IMR-90 (cell line): ENCODE measurements at regions not wholly inside any gene's neighbourhood (a gene's known extent, or its start where the extent isn't known, plus 50 kb on each side); places are given as distances from the start of the nearest gene placed in this dataset.

Source experiments
- ATAC-seq: fragments of 200-7000 bp; cut with Tn5 transposase; 2 replicates; pipeline ENCODE4 v1.9.1; 2020; ENCODE audit warnings: low read depth, mild to moderate bottlenecking, moderate library complexity
- BruUV-seq: library from RNA; stranded (reverse); fragments of 400-500 nt; replicated peaks from 2 replicates; lab custom pipeline; 2021; lab: Mats Ljungman, UMichigan
- CTCF ChIA-PET: fragments of 300-600 bp; formaldehyde crosslinking; extraction: SDS; loops from one replicate; lab custom pipeline; 2021; ENCODE audit warnings: antibody characterized with exemption; lab: Yijun Ruan, JAX
- POLR2A ChIA-PET: fragments of 300-600 bp; sonication (Branson Sonifier 250); formaldehyde crosslinking; loops from one replicate; lab custom pipeline; 2022; ENCODE audit warnings: antibody characterized with exemption; ENCODE audit not compliant: unreplicated experiment; lab: Charles Lee
- DNase-seq: peaks from one replicate; pipeline ENCODE4 v3.0.0; 2013
- H2AFZ ChIP-seq: replicated peaks from 2 replicates; pipeline ENCODE3; 2013; ENCODE audit warnings: low read length, mild to moderate bottlenecking; ENCODE audit not compliant: poor library complexity
- H2AK5ac ChIP-seq: 2 replicates; pipeline ENCODE4 v1.6.1; 2013; ENCODE audit warnings: low read depth, low read length, inconsistent platforms
- H2AK9ac ChIP-seq: replicated peaks from 2 replicates; pipeline ENCODE3; 2013; ENCODE audit warnings: mild to moderate bottlenecking, low read depth, low read length, moderate library complexity; ENCODE audit not compliant: poor library complexity
- H2BK120ac ChIP-seq: 2 replicates; pipeline ENCODE4 v1.6.1; 2013; ENCODE audit warnings: low read depth, low read length, inconsistent platforms
- H2BK15ac ChIP-seq: 3 replicates; pipeline ENCODE4 v1.6.1; 2013; ENCODE audit warnings: low read depth, low read length, inconsistent platforms
- H2BK20ac ChIP-seq: 2 replicates; pipeline ENCODE4 v1.6.1; 2013; ENCODE audit warnings: low read depth, mild to moderate bottlenecking, inconsistent platforms, low read length, moderate library complexity
- H2BK5ac ChIP-seq: 2 replicates; pipeline ENCODE4 v1.6.1; 2013; ENCODE audit warnings: mild to moderate bottlenecking, low read depth, low read length, inconsistent platforms; ENCODE audit not compliant: poor library complexity, severe bottlenecking
- H3K14ac ChIP-seq: replicated peaks from 2 replicates; pipeline ENCODE4 v1.6.1; 2013; ENCODE audit warnings: low read depth, low read length, inconsistent platforms
- H3K18ac ChIP-seq: 2 replicates; pipeline ENCODE4 v1.6.1; 2013; ENCODE audit warnings: low read depth, low read length, control low read depth
- H3K23ac ChIP-seq: 2 replicates; pipeline ENCODE4 v1.6.1; 2013; ENCODE audit warnings: low read depth, low read length, inconsistent platforms
- H3K27ac ChIP-seq: 2 replicates; pipeline ENCODE4 v1.5.1; 2013; ENCODE audit warnings: mild to moderate bottlenecking, control low read depth, low read length; ENCODE audit not compliant: insufficient read depth
- H3K27me3 ChIP-seq: 2 replicates; pipeline ENCODE4 v1.6.1; 2013; ENCODE audit warnings: low read length; ENCODE audit not compliant: control insufficient read depth, insufficient read depth
- H3K36me3 ChIP-seq: 2 replicates; pipeline ENCODE4 v1.6.1; 2013; ENCODE audit warnings: low read length, mixed read lengths; ENCODE audit not compliant: control insufficient read depth, insufficient read depth
- H3K4ac ChIP-seq: 2 replicates; pipeline ENCODE4 v1.6.1; 2013; ENCODE audit warnings: low read depth, low read length, inconsistent platforms
- H3K4me1 ChIP-seq: 2 replicates; pipeline ENCODE4 v1.6.1; 2013; ENCODE audit warnings: low read length, mixed read lengths; ENCODE audit not compliant: control insufficient read depth, insufficient read depth
- H3K4me2 ChIP-seq: 2 replicates; pipeline ENCODE4 v1.6.1; 2013; ENCODE audit warnings: low read depth, mild to moderate bottlenecking, control low read depth, low read length, moderate library complexity
- H3K4me3 ChIP-seq: 2 replicates; pipeline ENCODE4 v1.5.1; 2013; ENCODE audit warnings: low read depth, mild to moderate bottlenecking, control low read depth, low read length, moderate library complexity; ENCODE audit not compliant: insufficient read depth
- H3K56ac ChIP-seq: 2 replicates; pipeline ENCODE4 v1.6.1; 2013; ENCODE audit warnings: low read length, inconsistent platforms; ENCODE audit not compliant: insufficient read depth; ENCODE audit errors: extremely low read depth
- H3K79me1 ChIP-seq, 2 experiments: 2 replicates each; pipeline ENCODE4 v1.6.1; 2013; ENCODE audit warnings: low read length in 2 of 2, inconsistent platforms in 1 of 2, low read depth in 1 of 2
- H3K9ac ChIP-seq: 2 replicates; pipeline ENCODE4 v1.6.1; 2013; ENCODE audit warnings: low read depth, low read length, control low read depth
- H3K9me1 ChIP-seq: 2 replicates; pipeline ENCODE4 v1.6.1; 2013; ENCODE audit warnings: low read length, inconsistent platforms; ENCODE audit not compliant: insufficient read depth
- H3K9me3 ChIP-seq: 2 replicates; pipeline ENCODE4 v1.6.1; 2013; ENCODE audit warnings: low read length; ENCODE audit not compliant: control insufficient read depth, insufficient read depth
- H4K20me1 ChIP-seq: 2 replicates; pipeline ENCODE4 v1.6.1; 2013; ENCODE audit warnings: low read length, inconsistent platforms; ENCODE audit not compliant: insufficient read depth
- H4K5ac ChIP-seq: 2 replicates; pipeline ENCODE4 v1.6.1; 2013; ENCODE audit warnings: mild to moderate bottlenecking, low read depth, low read length, control low read depth
- H4K8ac ChIP-seq, 2 experiments: 2 replicates each; pipeline ENCODE4 v1.6.1; 2013; ENCODE audit warnings: low read depth in 2 of 2, low read length in 2 of 2, control low read depth in 1 of 2, inconsistent platforms in 1 of 2
- H4K91ac ChIP-seq: 2 replicates; pipeline ENCODE4 v1.6.1; 2013; ENCODE audit warnings: low read depth, low read length, inconsistent platforms; ENCODE audit not compliant: insufficient read depth
- BHLHE40 ChIP-seq: fragments of 150-350 bp; IDR thresholded peaks from 2 replicates; pipeline ENCODE4 v1.6.1; 2016; ENCODE audit warnings: mild to moderate bottlenecking, low read depth, low read length
- CEBPB ChIP-seq: IDR thresholded peaks from 2 replicates; pipeline ENCODE4 v1.6.1; 2012; ENCODE audit warnings: low read depth, low read length, improper control_type of control experiment
- MAFK ChIP-seq: IDR thresholded peaks from 2 replicates; pipeline ENCODE4 v1.6.1; 2012; ENCODE audit warnings: low read depth, low read length, improper control_type of control experiment
- NFE2L2 ChIP-seq: fragments of 150-350 bp; IDR thresholded peaks from 2 replicates; pipeline ENCODE4 v1.6.1; 2016; ENCODE audit warnings: low read depth, mild to moderate bottlenecking, low read length
- POLR2A ChIP-seq: IDR thresholded peaks from 2 replicates; pipeline ENCODE4 v1.6.1; 2012; ENCODE audit warnings: mild to moderate bottlenecking, low read depth, low read length
- RAD21 ChIP-seq: IDR thresholded peaks from 2 replicates; pipeline ENCODE4 v1.6.1; 2012; ENCODE audit warnings: low read length, improper control_type of control experiment
- SMC3 ChIP-seq: fragments of 150-350 bp; IDR thresholded peaks from 2 replicates; pipeline ENCODE4 v1.6.1; 2016; ENCODE audit warnings: low read depth, mild to moderate bottlenecking, antibody characterized with exemption, low read length, moderate library complexity
- WGBS, 2 experiments: methylation state at CpG; one replicate each; pipeline versions ENCODE4 v1.1.5 to v1.1.7; 2013; ENCODE audit warnings: missing lambda C conversion rate in 2 of 2; ENCODE audit not compliant: insufficient read length in 1 of 2; ENCODE audit errors: extremely low coverage in 2 of 2; 5-methylcytosine and 5-hydroxymethylcytosine counted together
- dilution Hi-C: fragments of 300-500 bp; cut with HindIII; formaldehyde crosslinking; loops from one replicate; pipeline ENCODE4 v1.14.3; 2018; ENCODE audit warnings: low sequenced_read_pairs; ENCODE audit not compliant: unreplicated experiment
- in situ Hi-C: fragments of 300-500 bp; cut with MboI; formaldehyde crosslinking; loops from 3 replicates; pipeline ENCODE4 v1.14.3; 2019; ENCODE audit warnings: low sequenced_read_pairs, inconsistent platforms, mixed read lengths
- intact Hi-C: fragments of 100-400 bp; cut with micrococcal nuclease; formaldehyde crosslinking; loops from 2 replicates; pipeline ENCODE4 v1.10.0; 2022
- TF ChIP-seq, protein P1 (sequence below): fragments of 150-350 bp; IDR thresholded peaks from 2 replicates; pipeline ENCODE4 v1.6.1; 2017; ENCODE audit warnings: mild to moderate bottlenecking, antibody characterized with exemption, low read length, low read depth

GRCh38 chr13:107516517-107516916, 698.8 kb downstream of the LIG4 start:
- Histone ChIP-seq H3K27me3 (no peaks in the 10 kb centered on the region), H2BK15ac (no peak overlapping the region), H4K5ac (no peak overlapping the region), H2BK20ac (no peak overlapping the region), H3K36me3 (no peaks in the 10 kb centered on the region), H3K79me1 (peaks cover 11 to 42% of the 10 kb centered on the region in 2 experiments; a peak in 3 of 4 replicates), H4K91ac (no peak overlapping the region), H2BK5ac (no peak overlapping the region), H2AK9ac (no peak overlapping the region), H3K9ac (no peak overlapping the region), H4K8ac (no peak overlapping the region), H3K4me3 (no peak overlapping the region), H3K9me1 (no peaks in the 10 kb centered on the region), H3K4ac (no peak overlapping the region), H2AFZ (no peak overlapping the region), H3K4me2 (no peak overlapping the region), H3K27ac (no peak overlapping the region), H3K14ac (no peak overlapping the region), H3K9me3 (no peaks in the 10 kb centered on the region), H3K23ac (no peak overlapping the region), H4K20me1 (peaks cover 16% of the 10 kb centered on the region; the same call in 1 of the 2 replicates), H3K18ac (no peak overlapping the region), H2AK5ac (no peak overlapping the region), H3K56ac (no peak overlapping the region), H2BK120ac (no peak overlapping the region), H3K4me1 (peaks cover 2% of the 10 kb centered on the region; the same call in 1 of the 2 replicates)
- ChIA-PET CTCF (no interaction called here), POLR2A (no interaction called here)
- no CpG with 5 or more reads among the region's 4 CpGs for WGBS, 2 experiments
- ATAC-seq (peak; percentile 79), DNase-seq (peak; percentile 6)
- no TSS peak for BruUV-seq
- no peak for TF ChIP-seq SMC3
- no peak for TF ChIP-seq NFE2L2
- TF ChIP-seq POLR2A = no peak
- no peak for TF ChIP-seq CEBPB
- TF ChIP-seq MAFK = no peak
- no peak for TF ChIP-seq BHLHE40
- no peak for TF ChIP-seq RAD21
- TF ChIP-seq, protein P1, sequence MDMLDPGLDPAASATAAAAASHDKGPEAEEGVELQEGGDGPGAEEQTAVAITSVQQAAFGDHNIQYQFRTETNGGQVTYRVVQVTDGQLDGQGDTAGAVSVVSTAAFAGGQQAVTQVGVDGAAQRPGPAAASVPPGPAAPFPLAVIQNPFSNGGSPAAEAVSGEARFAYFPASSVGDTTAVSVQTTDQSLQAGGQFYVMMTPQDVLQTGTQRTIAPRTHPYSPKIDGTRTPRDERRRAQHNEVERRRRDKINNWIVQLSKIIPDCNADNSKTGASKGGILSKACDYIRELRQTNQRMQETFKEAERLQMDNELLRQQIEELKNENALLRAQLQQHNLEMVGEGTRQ = no peak
- in situ Hi-C loops (no loop called here), intact Hi-C loops (no loop called here), dilution Hi-C loops (no loop called here)
